ENCODE measurements at regions not wholly inside any gene's neighbourhood (a gene's known extent, or its start where the extent isn't known, plus 50 kb on each side); places are given as distances from the start of the nearest gene placed in this dataset.
"Not testable (repeated sequence)": the region's sequence is repeated elsewhere in the genome, so short reads cannot be mapped to it uniquely, and the experiment has no call there.

DNA sequence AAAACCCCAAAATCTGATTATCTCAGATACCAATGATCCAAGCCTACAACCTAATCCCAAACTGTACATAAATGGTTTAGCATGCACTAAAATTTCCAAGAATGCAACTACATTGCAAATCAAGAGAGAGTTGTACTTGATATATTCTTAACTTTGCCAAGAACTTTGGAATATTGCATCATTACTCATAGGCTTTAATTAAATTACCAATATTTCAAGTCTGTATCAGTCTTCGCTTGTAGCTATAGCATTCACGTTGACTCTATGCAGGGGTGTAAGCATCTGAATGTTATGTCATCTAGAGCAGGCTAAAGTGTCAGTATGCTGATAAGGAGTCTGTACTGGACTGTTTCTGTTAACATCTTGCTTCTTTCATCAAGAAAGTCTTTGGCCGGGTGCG, 56.3 kb downstream of the FOXI3 start:
- no peak overlapping the region for H3K27ac ChIP-seq
- no peak for DNase-seq (ENCODE audit: low read depth, low spot score)

DNA sequence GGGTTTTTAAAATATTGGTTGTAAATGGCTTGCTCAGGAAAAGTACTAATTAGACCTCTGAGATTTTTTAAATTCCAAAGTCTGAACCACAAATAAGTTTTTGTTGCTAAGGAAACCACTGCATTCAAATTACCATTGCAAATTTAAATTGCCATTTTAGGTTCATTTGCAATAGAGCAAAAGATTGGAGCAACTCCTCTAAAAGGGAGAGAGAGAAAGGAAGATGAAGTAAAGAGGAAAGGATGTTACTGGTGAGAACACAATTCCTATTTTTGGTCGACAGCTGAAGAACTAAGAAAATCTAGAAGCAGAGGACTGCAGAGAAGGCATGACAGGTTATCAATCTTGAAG, 74.9 kb downstream of the FOXI3 start:
- DNase-seq (ENCODE audit: low read depth, low spot score) = no peak

DNA sequence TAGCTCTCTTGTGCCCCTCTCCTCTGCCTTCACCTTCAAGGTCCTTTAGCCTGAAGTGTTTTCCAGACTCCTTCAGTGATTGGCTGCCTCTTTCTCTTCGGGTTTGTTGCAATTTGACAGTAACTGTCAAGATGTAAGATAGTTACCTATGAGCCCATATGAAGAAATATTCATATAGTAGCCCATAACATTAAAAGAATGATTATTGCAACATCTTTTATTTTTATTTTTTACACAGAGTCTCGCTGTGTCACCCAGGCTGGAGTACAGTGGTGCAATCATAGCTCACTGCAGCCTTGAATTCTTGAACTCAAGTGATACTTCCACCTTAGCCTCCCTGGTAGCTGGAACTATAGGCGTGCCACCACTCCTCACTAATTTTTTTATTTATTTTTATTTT, 80.5 kb downstream of the FOXI3 start:
- DNase-seq (ENCODE audit: low read depth, low spot score) = no peak
- no peak overlapping the region for H3K27ac ChIP-seq

More for the DNA sequence above, 74.9 kb downstream of the FOXI3 start:
- no peak overlapping the region for H3K27ac ChIP-seq

DNA sequence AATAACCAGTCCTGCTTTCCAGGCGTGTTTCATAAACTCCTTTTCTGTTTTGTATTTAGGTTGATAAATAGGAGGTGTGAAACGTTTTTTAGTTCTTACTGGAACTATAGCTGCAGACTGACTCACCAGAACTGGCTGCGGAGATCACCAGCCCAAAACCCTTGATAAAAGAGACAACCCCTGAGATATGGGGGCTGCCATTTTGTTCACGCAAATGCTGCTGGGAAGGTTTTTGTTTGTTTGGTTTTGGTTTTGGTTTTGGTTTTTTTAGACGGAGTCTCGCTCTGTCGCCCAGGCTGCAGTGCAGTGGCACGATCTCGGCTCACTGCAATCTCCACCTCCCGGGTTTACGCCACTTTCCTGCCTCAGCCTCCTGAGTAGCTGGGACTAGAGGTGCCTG, 87.1 kb downstream of the FOXI3 start:
- not testable (repeated sequence) for H3K27ac ChIP-seq; DNase-seq (ENCODE audit: low read depth, low spot score)

DNA sequence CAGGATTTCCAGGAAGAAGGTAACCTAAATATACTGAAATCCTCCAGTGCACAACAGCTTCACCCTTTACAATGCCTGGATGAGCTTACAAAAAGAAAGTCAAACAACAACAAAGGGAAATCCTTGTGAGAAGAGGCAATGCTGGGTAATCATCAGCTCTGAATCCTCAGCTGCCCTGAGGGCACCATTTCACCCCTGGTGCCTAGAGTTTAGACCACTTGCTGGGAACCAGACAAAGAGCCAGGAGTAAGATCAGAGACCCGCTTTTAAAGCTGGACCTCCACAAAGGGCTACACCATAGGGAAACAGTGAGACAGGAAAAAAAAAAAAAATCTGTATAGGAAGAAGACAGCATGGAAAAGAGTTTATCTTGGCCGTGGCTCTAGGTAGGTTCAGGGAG, 97.0 kb downstream of the FOXI3 start:
- no peak for DNase-seq (ENCODE audit: low read depth, low spot score)
- no peak overlapping the region for H3K27ac ChIP-seq

DNA sequence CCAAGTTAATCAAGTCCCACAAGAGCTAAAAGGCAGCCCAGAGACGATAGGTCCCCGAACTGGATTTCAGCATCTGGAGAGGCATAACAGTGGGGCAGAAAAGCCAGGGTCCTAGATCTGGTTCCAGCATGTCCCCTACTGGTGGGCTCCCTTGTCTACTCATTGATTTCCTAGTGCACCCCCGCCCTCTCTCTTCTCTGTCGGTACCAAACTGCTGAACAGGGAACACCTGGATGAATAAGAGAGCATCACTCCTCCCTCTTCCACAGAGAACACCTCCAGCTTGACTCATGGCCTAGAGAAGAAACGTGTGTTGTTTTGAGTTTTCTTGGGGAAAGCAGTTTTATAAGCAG, 101.3 kb downstream of the FOXI3 start:
- H3K27ac ChIP-seq = no peak overlapping the region
- DNase-seq (ENCODE audit: low read depth, low spot score) = no peak

DNA sequence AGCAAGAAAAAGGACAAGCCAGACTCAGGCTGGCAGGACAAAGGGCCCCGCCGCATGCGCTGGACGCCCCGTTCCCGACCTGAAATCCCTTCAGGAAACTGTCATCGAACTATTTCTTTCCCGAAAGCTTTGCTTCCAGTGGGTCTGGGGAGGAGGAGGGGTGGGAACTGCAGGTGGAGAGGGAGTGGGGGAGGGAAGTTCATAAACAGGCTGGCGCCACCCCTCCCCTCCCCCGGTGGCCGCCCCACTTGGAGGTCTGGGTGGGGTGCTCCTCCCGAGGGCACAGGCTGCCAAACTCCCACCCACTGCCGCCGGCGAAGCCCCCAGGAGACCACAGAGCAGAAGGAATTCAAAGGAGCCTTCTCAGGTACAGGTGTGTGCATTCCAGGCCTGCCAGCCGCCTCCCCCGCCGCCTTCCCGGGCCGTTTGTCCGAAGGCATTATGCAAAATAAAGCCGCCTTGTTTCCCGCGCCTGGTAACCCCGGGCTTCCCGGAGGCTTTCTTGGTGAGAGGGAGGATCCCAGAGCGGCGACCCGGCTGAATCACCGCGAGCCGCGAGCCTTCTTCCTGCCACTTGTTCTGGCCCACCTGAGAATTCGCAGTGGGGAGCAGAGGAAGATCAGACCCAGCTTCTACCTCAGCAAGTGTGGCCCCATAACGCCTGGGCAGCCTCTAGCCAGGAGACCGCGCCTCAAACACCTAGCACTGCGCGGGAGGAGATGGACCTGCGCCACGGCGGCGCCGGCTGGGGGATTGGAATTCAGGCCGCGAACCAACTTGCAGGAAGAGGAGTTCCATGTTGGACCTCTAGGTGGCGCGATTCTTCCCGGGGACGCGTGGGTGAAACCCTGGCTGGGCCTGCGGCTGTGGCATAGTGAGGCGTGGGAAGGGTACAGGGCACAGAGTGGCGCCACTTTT, 101.9 kb downstream of the FOXI3 start:
- no peak for DNase-seq (ENCODE audit: low read depth, low spot score)

DNA sequence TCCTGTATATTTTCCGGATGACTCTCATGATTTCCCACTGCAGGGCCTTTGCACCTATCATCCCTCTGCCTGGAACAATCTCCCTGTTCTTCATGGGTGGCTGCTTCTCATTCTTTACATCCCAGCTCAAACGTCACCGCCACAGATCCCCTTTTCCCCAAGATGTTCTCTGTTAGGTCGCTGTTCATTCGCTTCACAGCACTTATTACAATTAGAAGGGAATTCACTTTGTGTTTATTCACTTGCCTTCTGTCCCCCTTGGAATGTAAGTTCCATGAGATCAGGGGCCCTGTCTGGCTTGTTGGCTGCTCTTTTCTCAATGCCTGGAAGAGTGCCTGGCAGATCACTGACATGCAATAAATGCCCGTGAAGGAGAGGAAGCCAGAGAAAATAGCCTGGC, 106.7 kb downstream of the FOXI3 start:
- DNase-seq (ENCODE audit: low read depth, low spot score) = no peak
- no peak overlapping the region for H3K27ac ChIP-seq

More for the DNA sequence above, 101.9 kb downstream of the FOXI3 start:
- no peak overlapping the region for H3K27ac ChIP-seq

DNA sequence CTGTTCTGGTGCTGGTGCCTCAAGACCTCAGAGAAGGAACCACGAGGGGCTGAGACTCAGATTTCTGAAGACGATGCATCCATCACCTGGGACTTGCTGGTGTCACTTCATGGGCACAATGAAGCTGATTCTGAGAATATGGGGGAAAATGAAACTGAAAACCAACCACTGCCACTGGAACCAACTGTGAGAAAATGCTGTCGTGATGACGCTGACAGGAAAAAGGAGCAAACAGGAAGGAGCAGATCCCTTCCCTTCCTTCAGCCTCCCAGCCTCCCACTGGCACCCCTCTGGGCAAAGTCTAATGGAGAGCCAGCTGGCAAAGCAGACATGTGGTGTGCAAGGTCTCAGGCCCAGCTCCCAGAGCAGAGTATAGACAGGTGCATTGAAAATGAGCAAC, 109.7 kb downstream of the FOXI3 start:
- no peak for DNase-seq (ENCODE audit: low read depth, low spot score)
- H3K27ac ChIP-seq = no peak overlapping the region

DNA sequence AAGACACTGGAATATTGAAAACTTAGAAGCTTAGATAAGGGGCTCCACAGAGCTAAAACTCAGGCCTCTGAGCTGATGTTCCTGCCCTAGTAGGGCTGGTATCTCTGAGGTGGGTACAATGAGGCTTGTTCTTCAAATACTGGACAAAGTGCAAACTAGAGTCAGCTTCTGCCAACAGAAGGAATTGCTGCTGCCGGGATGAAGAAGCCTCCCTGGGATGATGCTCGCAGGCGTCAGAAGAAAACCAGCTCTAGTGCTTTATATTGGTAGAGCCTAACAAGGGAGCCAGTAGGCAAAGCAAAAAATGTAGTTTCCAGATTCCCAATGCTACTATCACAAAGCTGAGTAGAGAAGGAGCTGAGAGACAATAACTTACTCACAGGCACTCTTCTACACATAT, 118.1 kb downstream of the FOXI3 start:
- DNase-seq (ENCODE audit: low read depth, low spot score) = no peak
- no peak overlapping the region for H3K27ac ChIP-seq

DNA sequence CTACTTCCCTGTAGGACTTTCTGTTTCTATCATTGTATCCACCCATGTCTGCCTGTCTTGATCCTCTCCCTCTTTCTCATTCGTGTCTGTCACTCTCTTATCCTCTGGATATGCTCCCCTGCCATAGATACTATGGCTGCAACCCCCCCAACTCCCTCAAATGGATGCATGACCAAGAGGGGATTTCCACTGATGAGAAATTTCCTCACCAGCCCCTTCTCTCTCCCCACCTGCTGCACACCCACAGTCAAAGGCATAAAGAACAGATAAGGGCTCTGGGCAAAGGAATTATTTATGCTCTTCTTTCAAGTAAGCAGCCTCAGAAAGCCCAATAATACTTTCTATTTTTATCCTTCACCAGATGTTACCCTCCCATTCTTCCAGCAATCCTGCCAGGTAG, 121.3 kb downstream of the FOXI3 start:
- H3K27ac ChIP-seq = no peak overlapping the region
- DNase-seq (ENCODE audit: low read depth, low spot score) = no peak

DNA sequence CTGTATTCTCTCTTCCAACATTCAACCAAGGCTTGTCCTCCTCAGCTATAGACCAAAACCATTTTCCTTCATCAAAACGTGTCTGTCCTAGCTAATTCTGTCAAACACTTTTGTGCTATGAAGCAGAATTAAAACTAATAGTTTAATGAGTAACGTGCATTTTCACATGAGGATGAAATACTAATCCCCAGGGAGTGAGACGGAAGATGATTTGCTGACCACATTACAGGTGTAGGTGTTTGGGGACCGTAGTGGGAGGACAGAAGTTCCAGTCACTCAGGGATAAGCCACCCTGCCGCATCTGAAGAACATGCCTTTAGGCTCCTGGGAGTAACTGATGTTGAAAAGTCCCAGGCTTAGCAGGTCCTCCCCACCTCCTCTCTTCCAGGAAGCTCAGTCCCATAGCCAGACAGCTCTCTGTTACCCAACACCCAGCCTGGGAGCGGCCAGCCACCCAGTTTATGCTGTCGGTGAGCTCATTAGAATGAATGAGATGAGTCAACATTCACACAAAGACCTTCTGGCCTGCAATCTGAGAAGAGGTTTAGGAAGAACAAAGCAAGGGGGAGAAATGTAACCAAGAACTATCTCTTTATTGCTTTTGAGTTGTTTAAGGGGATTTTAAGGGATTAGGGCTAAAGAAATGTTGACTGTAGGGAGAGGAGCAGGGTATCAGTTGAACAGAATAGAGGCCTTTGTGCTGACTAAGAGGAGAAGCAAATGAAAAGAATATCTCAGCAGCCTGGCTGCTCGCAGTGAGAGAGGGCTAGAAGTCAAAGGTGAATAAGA, 122.5 kb downstream of the FOXI3 start:
- DNase-seq (ENCODE audit: low read depth, low spot score) = peak; percentile 83
- H3K27ac ChIP-seq = no peak overlapping the region

DNA sequence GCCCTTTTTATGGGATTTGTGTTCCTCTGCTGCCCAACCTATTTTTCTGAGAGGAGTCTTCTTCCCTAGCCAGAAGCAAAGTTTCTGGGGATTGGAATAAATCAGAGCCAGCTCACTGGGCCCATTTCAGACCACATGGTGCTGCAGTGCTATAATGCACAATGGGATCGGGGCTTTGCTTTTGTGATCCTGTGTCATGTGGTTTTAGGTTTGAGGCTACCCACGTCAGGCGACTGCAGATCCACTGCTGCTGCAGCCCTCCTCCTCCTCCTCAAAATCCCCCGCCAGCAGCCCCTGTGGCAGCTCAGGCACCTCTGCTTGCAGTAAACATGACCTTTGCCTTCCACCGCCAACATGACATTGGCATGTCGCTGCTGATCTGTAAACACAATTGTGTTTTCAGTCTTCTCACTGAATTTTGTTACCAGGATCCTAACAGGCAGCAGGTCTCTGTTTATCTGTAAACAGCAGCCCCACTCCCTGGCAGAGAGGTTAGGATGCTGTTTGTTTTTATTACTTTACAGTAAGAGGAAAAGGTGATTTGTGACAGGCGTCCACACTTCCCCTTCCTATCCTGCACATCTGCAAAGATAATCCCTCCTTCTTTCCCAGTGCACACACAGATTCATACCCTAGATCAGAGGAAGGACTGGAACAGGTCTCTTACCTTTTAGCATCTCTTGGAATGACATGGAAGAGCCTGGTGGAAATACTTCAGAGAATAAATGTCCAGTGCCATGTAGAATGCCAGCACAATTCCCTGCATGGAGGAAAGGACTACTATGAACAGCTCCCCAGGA, 130.8 kb downstream of the FOXI3 start:
- H3K27ac ChIP-seq = no peak overlapping the region
- no peak for DNase-seq (ENCODE audit: low read depth, low spot score)

DNA sequence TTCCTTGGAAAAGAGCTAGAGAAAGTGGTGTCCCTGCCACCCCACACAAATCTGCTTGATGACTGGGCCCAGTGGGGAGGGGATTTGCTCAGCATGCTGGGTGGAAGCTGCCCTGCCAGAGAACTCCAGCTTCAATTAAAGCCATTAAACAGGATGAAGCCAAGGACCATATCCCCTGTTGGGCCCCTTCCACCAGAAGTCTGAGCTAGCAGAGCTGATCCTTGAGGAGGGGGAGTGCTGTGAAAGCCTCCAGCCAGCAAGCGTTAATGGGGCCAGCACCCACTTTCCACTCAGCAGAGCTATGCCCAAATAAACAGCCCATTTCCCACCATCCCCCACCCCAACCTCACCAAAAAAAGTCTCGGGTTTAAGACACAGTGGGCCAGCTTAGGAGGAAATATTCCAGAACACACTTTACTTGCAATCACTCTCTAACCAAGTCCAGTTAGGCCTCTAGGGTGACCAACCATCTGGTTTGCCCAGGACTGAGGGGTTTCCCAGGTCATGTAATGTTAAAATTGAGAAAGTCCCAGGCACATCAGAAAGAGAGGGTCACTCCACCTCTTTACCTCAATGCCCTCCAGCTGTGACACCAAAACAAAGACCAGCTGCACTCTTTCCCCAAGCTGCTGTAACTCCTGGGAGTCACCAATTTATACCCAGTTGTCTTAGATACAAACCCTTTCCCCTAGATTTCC, 132.3 kb downstream of the FOXI3 start:
- no peak for DNase-seq (ENCODE audit: low read depth, low spot score)
- H3K27ac ChIP-seq = no peak overlapping the region

DNA sequence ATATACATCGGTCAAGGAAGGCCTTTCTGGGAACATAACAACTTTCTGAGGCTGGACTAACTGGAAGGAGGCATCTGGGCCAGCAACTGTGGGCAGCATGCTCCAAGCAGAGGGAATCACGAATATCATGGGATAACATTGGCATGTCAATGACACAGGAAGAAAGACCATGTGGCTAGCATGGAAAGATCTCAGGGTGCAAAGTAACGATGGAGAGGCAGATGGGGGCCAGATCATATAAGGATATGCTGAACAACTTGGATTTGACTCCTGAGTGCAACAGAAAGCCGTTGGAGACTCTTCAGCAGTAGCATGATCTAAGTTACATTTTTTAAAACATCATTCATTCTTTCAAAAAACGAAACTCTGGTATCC, 133.6 kb downstream of the FOXI3 start:
- no peak for DNase-seq (ENCODE audit: low read depth, low spot score)
- no peak overlapping the region for H3K27ac ChIP-seq

DNA sequence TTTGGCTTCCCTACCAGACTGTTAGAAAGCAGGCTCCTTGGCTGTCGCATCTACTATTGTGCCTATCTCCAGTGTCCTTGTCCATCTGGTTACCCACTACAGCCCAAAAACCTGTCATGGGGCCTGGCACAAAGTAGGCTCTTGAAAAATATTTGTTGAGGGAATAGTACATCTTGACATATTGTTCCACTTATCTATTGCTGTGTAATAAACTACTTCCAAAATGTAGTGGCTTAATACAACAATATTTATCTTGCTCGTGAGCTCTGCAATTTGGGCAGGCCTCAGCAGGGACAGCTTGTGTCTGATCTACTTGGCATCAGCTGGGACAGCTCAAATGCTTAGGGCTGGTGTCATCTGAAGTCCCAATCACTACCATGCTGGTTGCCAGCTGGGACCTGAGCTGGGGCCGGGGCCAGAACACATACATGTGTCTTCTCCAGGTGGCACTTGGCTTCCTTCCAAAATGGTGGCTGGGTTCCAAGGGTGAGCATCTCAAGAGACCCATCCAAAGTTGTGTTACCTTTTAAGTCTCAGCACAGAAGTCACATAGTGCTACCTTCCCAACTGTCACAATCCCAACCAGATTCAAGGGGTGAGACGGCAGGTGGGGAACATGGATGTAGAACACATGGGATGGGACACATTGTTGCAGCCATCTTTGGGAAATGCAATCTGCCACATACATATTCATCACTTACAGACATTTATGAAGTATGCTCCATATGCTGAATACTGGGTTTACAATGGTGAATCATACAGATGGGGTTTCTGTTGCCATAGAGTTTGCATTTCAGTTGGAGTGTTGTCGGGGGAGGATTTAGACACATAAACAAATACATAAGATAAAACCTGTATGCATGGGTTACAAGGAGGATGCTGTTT, 134.2 kb downstream of the FOXI3 start:
- DNase-seq (ENCODE audit: low read depth, low spot score) = no peak
- no peak overlapping the region for H3K27ac ChIP-seq

DNA sequence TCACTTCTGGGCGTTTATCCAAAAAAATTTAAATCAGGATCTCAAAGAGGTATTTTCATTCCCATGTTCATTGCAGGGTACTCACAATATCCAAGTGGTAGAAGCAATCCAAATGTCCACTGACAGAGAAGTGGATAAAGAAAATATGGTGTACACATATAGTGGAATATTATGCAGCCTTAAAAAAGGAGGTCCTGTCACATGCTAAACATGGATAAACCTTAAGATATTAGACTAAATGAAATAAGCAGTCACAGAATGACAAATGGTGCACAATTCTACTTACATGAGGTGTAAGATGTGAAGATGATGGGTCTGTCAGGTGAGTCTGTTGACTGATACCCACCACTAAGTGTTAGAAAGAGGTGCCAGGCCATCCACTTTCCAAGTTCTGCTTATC, 140.6 kb downstream of the THNSL2 start:
- no peak overlapping the region for H3K27ac ChIP-seq
- no peak for DNase-seq (ENCODE audit: low read depth, low spot score)

DNA sequence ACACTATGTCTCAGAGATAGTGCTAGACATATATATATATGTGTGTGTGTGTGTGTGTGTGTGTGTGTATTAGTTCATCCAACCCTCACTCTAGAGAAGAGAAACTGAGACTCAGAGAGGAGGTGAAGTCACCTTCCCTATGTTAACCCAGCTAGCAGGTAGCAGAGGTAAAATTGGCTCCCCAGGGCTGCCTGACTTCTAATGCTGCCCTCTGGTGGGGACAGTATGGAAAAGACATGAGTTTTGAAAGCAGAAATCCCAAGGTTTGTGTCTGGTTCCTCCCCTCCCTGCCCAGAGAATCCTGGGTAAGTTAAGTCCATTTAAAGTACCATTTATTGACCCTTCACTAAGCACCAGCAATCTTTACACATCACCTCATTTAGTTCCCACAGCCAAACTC, 137.7 kb downstream of the THNSL2 start:
- H3K27ac ChIP-seq = no peak overlapping the region
- no peak for DNase-seq (ENCODE audit: low read depth, low spot score)

DNA sequence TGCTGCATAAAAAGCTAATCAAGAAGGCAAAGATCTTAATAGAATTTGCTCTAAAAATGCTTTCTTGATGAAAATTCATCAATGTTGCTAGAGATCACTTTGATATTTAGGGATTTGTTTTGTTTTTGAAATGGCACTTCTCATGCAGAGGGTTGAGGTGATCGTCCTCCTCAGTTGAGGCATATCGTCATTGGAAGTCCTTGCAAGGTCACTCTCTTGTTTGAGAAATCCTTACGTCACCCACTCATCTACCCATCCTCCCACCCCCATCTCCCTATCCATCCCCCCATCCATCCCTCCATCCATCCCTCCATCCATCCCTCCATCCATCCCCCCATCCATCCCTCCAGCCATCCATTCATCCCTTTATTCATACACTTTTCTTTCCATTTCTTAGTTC, 133.7 kb downstream of the THNSL2 start:
- H3K27ac ChIP-seq = no peak overlapping the region
- no peak for DNase-seq (ENCODE audit: low read depth, low spot score)
